ENCODE measurements at regions not wholly inside any gene's neighbourhood (a gene's known extent, or its start where the extent isn't known, plus 50 kb on each side); places are given as distances from the start of the nearest gene placed in this dataset.

GRCh38 chr2:129459881-129460280 lies 519.6 kb upstream of the RAB6C start:
- 90 to 95% methylated on average over 6 to 7 of the region's 7 CpGs for WGBS, 2 donors
- no peak overlapping the region for H3K4me3 ChIP-seq (ENCODE audit: low read depth, poor library complexity, severe bottlenecking)
- DNase-seq (ENCODE audit: low spot score in 2 of 2): peak in 1 of 2 donors; percentile 69
- intact Hi-C loops (cut with DNase I; ENCODE audit: low total_unique reads): no loop called here
- no peak for TF ChIP-seq CTCF (IDR thresholded peaks at IDR 0.05)
- no peak for TF ChIP-seq POLR2A (IDR thresholded peaks at IDR 0.05)

DNA sequence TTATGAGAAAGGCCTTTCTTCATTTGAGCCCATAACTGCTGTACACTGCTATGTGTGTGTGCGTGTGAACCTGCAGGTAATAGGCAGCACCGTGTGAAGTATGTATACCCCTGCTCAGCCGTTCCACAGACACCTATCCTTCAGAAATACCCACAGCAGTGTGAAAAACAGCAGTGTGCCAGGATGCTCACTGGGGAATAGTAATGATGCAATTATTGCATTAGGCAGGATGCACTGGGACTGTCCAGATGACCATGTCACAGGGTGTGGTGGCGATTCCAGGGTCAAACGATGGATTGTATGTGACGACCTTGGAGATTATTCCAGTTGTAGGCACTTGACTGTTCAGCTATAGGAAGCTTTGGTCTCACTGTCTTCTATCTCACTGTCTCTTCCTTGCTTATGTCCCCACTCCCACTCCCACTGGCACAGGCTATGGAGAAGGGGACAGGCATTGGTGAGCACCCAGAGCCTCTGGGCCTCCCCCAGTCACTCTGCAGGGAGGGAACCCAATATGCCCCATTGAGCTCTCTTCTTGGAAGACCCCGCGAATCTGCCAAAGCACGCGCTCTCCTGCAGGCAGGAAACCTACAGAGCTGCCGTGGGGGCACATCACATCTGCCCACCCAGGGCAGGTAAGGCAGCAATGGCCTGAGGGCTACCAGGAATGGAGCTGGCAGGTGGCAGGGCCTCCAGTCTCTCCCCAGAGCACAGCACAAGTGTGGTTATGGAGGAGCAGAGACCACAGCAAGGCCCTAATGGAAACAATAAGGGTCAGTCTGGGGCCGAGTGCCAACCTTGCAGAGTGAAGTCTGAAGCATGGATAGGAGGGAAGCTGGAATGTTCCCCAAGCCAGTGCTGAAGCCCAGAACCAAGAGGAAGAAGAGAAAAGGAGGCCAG lies 518.9 kb upstream of the RAB6C start:
- 82 to 86% methylated on average over 12 of the region's 12 CpGs for WGBS, 2 donors
- no peak for TF ChIP-seq POLR2A (IDR thresholded peaks at IDR 0.05)

DNA sequence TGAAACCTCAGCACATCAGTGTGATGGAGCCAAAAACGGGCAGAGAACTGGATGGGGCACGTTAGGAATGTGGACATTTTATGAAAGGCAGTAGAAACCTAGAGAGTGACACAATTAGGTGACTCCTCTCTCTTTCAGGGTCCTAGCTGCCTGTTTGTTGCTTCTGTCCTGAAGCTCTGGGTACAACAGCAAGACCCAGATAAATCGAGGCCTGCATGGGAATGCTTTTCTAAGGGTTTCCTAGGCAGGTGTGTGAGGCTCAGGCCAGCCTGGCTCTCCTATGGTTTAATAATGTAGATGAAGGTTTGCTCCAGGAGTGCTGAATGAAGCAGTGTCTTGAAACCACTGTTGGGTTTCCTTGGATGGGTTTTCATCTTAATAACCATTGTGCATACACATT lies 517.1 kb upstream of the RAB6C start:
- intact Hi-C loops (cut with DNase I; ENCODE audit: low total_unique reads): no loop called here
- WGBS, 2 donors: 59 to 74% methylated on average over 3 of the region's 3 CpGs
- no peak for TF ChIP-seq CTCF (IDR thresholded peaks at IDR 0.05)
- TF ChIP-seq POLR2A (IDR thresholded peaks at IDR 0.05): no peak
- no peak overlapping the region for H3K4me3 ChIP-seq (ENCODE audit: low read depth, poor library complexity, severe bottlenecking)
- DNase-seq (ENCODE audit: low spot score in 2 of 2): no peak

More for the DNA sequence above, 518.9 kb upstream of the RAB6C start:
- peak in 1 of 2 donors; percentile 58 for DNase-seq (ENCODE audit: low spot score in 2 of 2)
- no peak overlapping the region for H3K4me3 ChIP-seq (ENCODE audit: low read depth, poor library complexity, severe bottlenecking)
- intact Hi-C loops (cut with DNase I; ENCODE audit: low total_unique reads): no loop called here

- WGBS, 2 donors: 86 to 89% methylated on average over 4 of the region's 4 CpGs
- TF ChIP-seq CTCF (IDR thresholded peaks at IDR 0.05) (no peak), POLR2A (IDR thresholded peaks at IDR 0.05) (no peak)
These were observed 516.5 kb upstream of the RAB6C start for GRCh38 chr2:129462967-129463366.

DNA sequence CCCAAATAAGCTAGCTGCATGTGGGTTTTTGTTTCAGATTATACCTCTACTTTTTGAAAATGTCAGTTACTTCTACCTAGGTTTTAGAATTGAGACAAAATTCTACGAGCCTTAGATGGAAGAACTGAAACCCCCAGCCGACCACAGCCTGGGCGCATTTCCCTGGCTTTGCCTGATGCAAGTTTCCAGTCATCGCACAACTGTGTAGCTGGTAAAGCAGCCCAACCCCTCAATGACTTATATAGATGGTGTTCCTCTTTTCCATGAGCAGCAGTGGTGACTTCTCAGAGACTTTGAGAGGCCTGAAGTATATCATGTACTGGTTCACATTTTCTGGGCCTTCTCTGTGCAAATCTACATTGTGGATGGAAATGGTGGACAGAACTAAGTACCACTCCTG lies 515.4 kb upstream of the RAB6C start:
- 83 to 95% methylated on average over 4 of the region's 4 CpGs for WGBS, 2 donors
- no peak for TF ChIP-seq CTCF (IDR thresholded peaks at IDR 0.05)
- TF ChIP-seq POLR2A (IDR thresholded peaks at IDR 0.05): no peak
- DNase-seq (ENCODE audit: low spot score in 2 of 2): peak in 1 of 2 donors; percentile 64
- intact Hi-C loops (cut with DNase I; ENCODE audit: low total_unique reads): no loop called here
- H3K4me3 ChIP-seq (ENCODE audit: low read depth, poor library complexity, severe bottlenecking): no peak overlapping the region

More at GRCh38 chr2:129462967-129463366, 516.5 kb upstream of the RAB6C start:
- peak in 1 of 2 donors; percentile 49 for DNase-seq (ENCODE audit: low spot score in 2 of 2)
- intact Hi-C loops (cut with DNase I; ENCODE audit: low total_unique reads): no loop called here
- H3K4me3 ChIP-seq (ENCODE audit: low read depth, poor library complexity, severe bottlenecking): no peak overlapping the region

GRCh38 chr2:129464631-129465030 lies 514.8 kb upstream of the RAB6C start:
- no peak overlapping the region for H3K4me3 ChIP-seq (ENCODE audit: low read depth, poor library complexity, severe bottlenecking)
- WGBS, 2 donors: 92 to 96% methylated on average over 6 of the region's 6 CpGs
- intact Hi-C loops (cut with DNase I; ENCODE audit: low total_unique reads): no loop called here
- DNase-seq (ENCODE audit: low spot score in 2 of 2): peak in 1 of 2 donors; percentile 69
- TF ChIP-seq CTCF (IDR thresholded peaks at IDR 0.05) (no peak), POLR2A (IDR thresholded peaks at IDR 0.05) (no peak)

Data from lower leg skin (tissue), 4 donors.